ENCODE measurements at regions not wholly inside any gene's neighbourhood (a gene's known extent, or its start where the extent isn't known, plus 50 kb on each side); places are given as distances from the start of the nearest gene placed in this dataset.
"Not testable (repeated sequence)": the region's sequence is repeated elsewhere in the genome, so short reads cannot be mapped to it uniquely, and the experiment has no call there.

- BruUV-seq (replicated peaks) = no TSS peak
Observed at GRCh38 chr6:15184441-15184861, 61.4 kb upstream of the JARID2 start.

GRCh38 chr6:15185111-15185510 lies 60.8 kb upstream of the JARID2 start:
- H3K4me1 ChIP-seq (ENCODE audit: control insufficient read depth in 1 of 2, insufficient read depth in 2 of 2, low read length in 2 of 2); CTCF ChIA-PET; H3K4me3 ChIP-seq (replicated peaks in 1 of 2; ENCODE audit: low read depth in 1 of 2, low read length in 2 of 2); BruUV-seq (replicated peaks); H3K4me2 ChIP-seq (ENCODE audit: low read length); DNase-seq (ENCODE audit: low read depth, low spot score); H3K9me3 ChIP-seq (ENCODE audit: control insufficient read depth in 1 of 2, insufficient read depth in 1 of 2, low read depth in 1 of 2, low read length in 2 of 2); H2AFZ ChIP-seq (ENCODE audit: low read depth, low read length, poor library complexity, severe bottlenecking); ATAC-seq; H3K9ac ChIP-seq (ENCODE audit: low read length); intact Hi-C loops (cut with micrococcal nuclease); H3K79me2 ChIP-seq (ENCODE audit: insufficient read depth, low read length); H3K9me2 ChIP-seq (ENCODE audit: insufficient read depth); POLR2A ChIA-PET; H3K27me3 ChIP-seq (ENCODE audit: insufficient read depth, low read length); RAD21 ChIA-PET (ENCODE audit: low non-redundant PET in 1 of 2, low total read pairs in 2 of 2, uncharacterized antibody in 2 of 2, unreplicated experiment in 2 of 2); H3K36me3 ChIP-seq (ENCODE audit: control insufficient read depth in 1 of 2, insufficient read depth in 2 of 2, low read length in 2 of 2); H3K27ac ChIP-seq (ENCODE audit: low read depth, low read length); H4K20me1 ChIP-seq (ENCODE audit: insufficient read depth): not testable (repeated sequence)

More at GRCh38 chr6:15184441-15184861, 61.4 kb upstream of the JARID2 start:
- no peaks in the 10 kb centered on the region for H3K27me3 ChIP-seq (ENCODE audit: insufficient read depth, low read length)
- no peak overlapping the region for H3K27ac ChIP-seq (ENCODE audit: low read depth, low read length)
- ChIA-PET RAD21 (ENCODE audit: low non-redundant PET in 1 of 2, low total read pairs in 2 of 2, uncharacterized antibody in 2 of 2, unreplicated experiment in 2 of 2) (no interaction called here), POLR2A (no interaction called here), CTCF (no interaction called here)
- H3K9ac ChIP-seq (ENCODE audit: low read length) = no peak overlapping the region
- intact Hi-C loops (cut with micrococcal nuclease) = no loop called here
- H4K20me1 ChIP-seq (ENCODE audit: insufficient read depth) = no peaks in the 10 kb centered on the region
- no peak for ATAC-seq
- H3K79me2 ChIP-seq (ENCODE audit: insufficient read depth, low read length) = no peaks in the 10 kb centered on the region
- H3K4me1 ChIP-seq (ENCODE audit: control insufficient read depth in 1 of 2, insufficient read depth in 2 of 2, low read length in 2 of 2) = no peaks in the 10 kb centered on the region
- H3K9me3 ChIP-seq (ENCODE audit: control insufficient read depth in 1 of 2, insufficient read depth in 1 of 2, low read depth in 1 of 2, low read length in 2 of 2) = no peaks in the 10 kb centered on the region
- H3K4me2 ChIP-seq (ENCODE audit: low read length) = no peak overlapping the region
- no peak for TF ChIP-seq EZH2 (IDR thresholded peaks at IDR 0.05)
- no peak for TF ChIP-seq TCF7L2 (IDR thresholded peaks at IDR 0.05; ENCODE audit: borderline replicate concordance, extremely low read depth, insufficient read depth, insufficient read length)
- TF ChIP-seq EZH2phosphoT487 (IDR thresholded peaks at IDR 0.05; ENCODE audit: borderline replicate concordance) = no peak
- TF ChIP-seq JUND (IDR thresholded peaks at IDR 0.05) = no peak
- TF ChIP-seq EGR1 (IDR thresholded peaks at IDR 0.05; ENCODE audit: low read depth) = no peak
- no peak for TF ChIP-seq RAD21 (IDR thresholded peaks at IDR 0.05; ENCODE audit: low read depth)
- no peak for TF ChIP-seq MAX (IDR thresholded peaks at IDR 0.05)
- no peak for TF ChIP-seq SP1 (IDR thresholded peaks at IDR 0.05; ENCODE audit: low read depth)
- TF ChIP-seq SRF (IDR thresholded peaks at IDR 0.05; ENCODE audit: low read depth) = no peak
- no peaks in the 10 kb centered on the region for H3K36me3 ChIP-seq (ENCODE audit: control insufficient read depth in 1 of 2, insufficient read depth in 2 of 2, low read length in 2 of 2)
- no peaks in the 10 kb centered on the region for H3K9me2 ChIP-seq (ENCODE audit: insufficient read depth)
- no peak overlapping the region for H2AFZ ChIP-seq (ENCODE audit: low read depth, low read length, poor library complexity, severe bottlenecking)
- no peak overlapping the region for H3K4me3 ChIP-seq (replicated peaks in 1 of 2; ENCODE audit: low read depth in 1 of 2, low read length in 2 of 2)
- no peak for DNase-seq (ENCODE audit: low read depth, low spot score)

GRCh38 chr6:15193451-15193850 lies 52.4 kb upstream of the JARID2 start:
- H3K9me2 ChIP-seq (ENCODE audit: insufficient read depth); H3K4me1 ChIP-seq (ENCODE audit: control insufficient read depth in 1 of 2, insufficient read depth in 2 of 2, low read length in 2 of 2); H4K20me1 ChIP-seq (ENCODE audit: insufficient read depth); ATAC-seq; H3K36me3 ChIP-seq (ENCODE audit: control insufficient read depth in 1 of 2, insufficient read depth in 2 of 2, low read length in 2 of 2); H3K4me2 ChIP-seq (ENCODE audit: low read length); H3K9me3 ChIP-seq (ENCODE audit: control insufficient read depth in 1 of 2, insufficient read depth in 1 of 2, low read depth in 1 of 2, low read length in 2 of 2); H3K27me3 ChIP-seq (ENCODE audit: insufficient read depth, low read length); CTCF ChIA-PET; intact Hi-C loops (cut with micrococcal nuclease); BruUV-seq (replicated peaks); POLR2A ChIA-PET; H3K4me3 ChIP-seq (replicated peaks in 1 of 2; ENCODE audit: low read depth in 1 of 2, low read length in 2 of 2); H3K79me2 ChIP-seq (ENCODE audit: insufficient read depth, low read length); H3K27ac ChIP-seq (ENCODE audit: low read depth, low read length); DNase-seq (ENCODE audit: low read depth, low spot score); H3K9ac ChIP-seq (ENCODE audit: low read length); H2AFZ ChIP-seq (ENCODE audit: low read depth, low read length, poor library complexity, severe bottlenecking): not testable (repeated sequence)
- RAD21 ChIA-PET (ENCODE audit: low non-redundant PET in 1 of 2, low total read pairs in 2 of 2, uncharacterized antibody in 2 of 2, unreplicated experiment in 2 of 2) = interaction anchor here in 1 of 2 experiments (0.6 kb wide), 1 partner anchor 13 kb away, joined by 3 read pairs; no protein-coding TSS in a partner anchor

Data from HCT116 (cell line).